SK-N-MC (cell line): ENCODE measurements at regions not wholly inside any gene's neighbourhood (a gene's known extent, or its start where the extent isn't known, plus 50 kb on each side); places are given as distances from the start of the nearest gene placed in this dataset.

Experiments used
- EZH2 ChIP-seq: fragments of 200-600 bp; sonication (generic); IDR thresholded peaks from one replicate; pipeline ENCODE4 v1.6.1; 2017; ENCODE audit warnings: antibody characterized with exemption
- FOXP2 ChIP-seq: optimal IDR thresholded peaks from 2 replicates; pipeline ENCODE3; 2011; ENCODE audit warnings: mild to moderate bottlenecking, moderate library complexity; ENCODE audit not compliant: insufficient read depth; ENCODE audit errors: extremely low read length, control extremely low read depth
- POLR2AphosphoS5 ChIP-seq: IDR thresholded peaks from 2 replicates; pipeline ENCODE4 v1.6.1; 2012; ENCODE audit warnings: mild to moderate bottlenecking, low read depth, low read length, borderline replicate concordance

GRCh38 chr5:163115011-163115410, 322.4 kb upstream of the CCNG1 start:
- TF ChIP-seq POLR2AphosphoS5 (no peak), EZH2 (no peak), FOXP2 (no peak)
